CD4-positive, alpha-beta T cell treated with Interleukin-10 for 1 hour (primary cell): ENCODE measurements at regions not wholly inside any gene's neighbourhood (a gene's known extent, or its start where the extent isn't known, plus 50 kb on each side); places are given as distances from the start of the nearest gene placed in this dataset.

Experiments used
- DNase-seq: peaks from one replicate; pipeline ENCODE4 v3.0.0-alpha.2; 2020

- DNase-seq: no peak
Observed at GRCh38 chr4:147328189-147328588, 152.7 kb upstream of the EDNRA start.

GRCh38 chr4:147328756-147329446 is 152.0 kb upstream of the EDNRA start:
- DNase-seq: no peak

GRCh38 chr4:147332091-147332490 is 148.8 kb upstream of the EDNRA start:
- no peak for DNase-seq

- DNase-seq: no peak
Observed at GRCh38 chr4:147334478-147334877, 146.4 kb upstream of the EDNRA start.

GRCh38 chr4:147335183-147335582 is 145.7 kb upstream of the EDNRA start:
- no peak for DNase-seq

GRCh38 chr4:147336252-147336651 is 144.6 kb upstream of the EDNRA start:
- DNase-seq: no peak

- DNase-seq: no peak
Observed at GRCh38 chr4:147339100-147339499, 141.8 kb upstream of the EDNRA start.

- no peak for DNase-seq
Observed at GRCh38 chr4:147340111-147340510, 140.8 kb upstream of the EDNRA start.

GRCh38 chr4:147340591-147341120 is 140.2 kb upstream of the EDNRA start:
- no peak for DNase-seq

GRCh38 chr4:147343692-147344091 is 137.2 kb upstream of the EDNRA start:
- DNase-seq: no peak

GRCh38 chr4:147345662-147346061 is 135.2 kb upstream of the EDNRA start:
- DNase-seq: no peak

GRCh38 chr4:147347217-147347616 is 133.7 kb upstream of the EDNRA start:
- DNase-seq: no peak

GRCh38 chr4:147349193-147349592 is 131.7 kb upstream of the EDNRA start:
- DNase-seq: no peak

GRCh38 chr4:147351083-147351787 is 129.7 kb upstream of the EDNRA start:
- no peak for DNase-seq

GRCh38 chr4:147354237-147354636 is 126.7 kb upstream of the EDNRA start:
- DNase-seq: no peak

- DNase-seq: no peak
Observed at GRCh38 chr4:147355032-147355656, 125.8 kb upstream of the EDNRA start.

- DNase-seq: no peak
Observed at GRCh38 chr4:147355847-147356246, 125.0 kb upstream of the EDNRA start.

GRCh38 chr4:147360301-147360700 is 120.6 kb upstream of the EDNRA start:
- no peak for DNase-seq

- DNase-seq: no peak
Observed at GRCh38 chr4:147361726-147362125, 119.2 kb upstream of the EDNRA start.

- DNase-seq: no peak
Observed at GRCh38 chr4:147362938-147363337, 118.0 kb upstream of the EDNRA start.

- DNase-seq: no peak
Observed at GRCh38 chr4:147363514-147363913, 117.4 kb upstream of the EDNRA start.

GRCh38 chr4:147365396-147365795 is 115.5 kb upstream of the EDNRA start:
- no peak for DNase-seq

- DNase-seq: no peak
Observed at GRCh38 chr4:147366164-147366563, 114.7 kb upstream of the EDNRA start.

- no peak for DNase-seq
Observed at GRCh38 chr4:147367891-147368290, 113.0 kb upstream of the EDNRA start.
